ENCODE measurements at regions not wholly inside any gene's neighbourhood (a gene's known extent, or its start where the extent isn't known, plus 50 kb on each side); places are given as distances from the start of the nearest gene placed in this dataset.

DNA sequence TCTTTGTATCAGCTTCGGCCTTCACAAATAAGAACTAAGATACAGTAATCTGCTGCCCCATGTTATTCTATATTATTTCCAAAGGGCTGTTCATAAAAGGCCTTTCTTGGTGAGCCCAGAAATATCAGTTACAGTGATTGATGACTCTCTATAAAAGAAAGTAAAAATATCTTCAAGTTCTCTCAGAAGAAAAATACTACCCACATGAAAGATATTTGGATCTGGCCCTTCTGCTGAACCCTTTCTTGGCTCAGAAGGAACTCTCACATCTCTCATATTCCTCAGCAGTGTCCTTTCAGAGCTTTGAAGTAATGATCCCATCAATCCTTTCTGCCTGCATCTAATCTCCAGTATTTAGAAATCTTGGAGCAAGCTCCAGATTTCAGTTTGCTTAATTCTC lies 76.3 kb upstream of the SLITRK1 start:
- Histone ChIP-seq H3K27me3 (replicated peaks in 1 of 7) (no peaks in the 10 kb centered on the region), H3K4me1 (no peaks in the 10 kb centered on the region), H3K27ac (no peak overlapping the region), H3K36me3 (no peaks in the 10 kb centered on the region), H3K9me3 (no peaks in the 10 kb centered on the region), H3K4me3 (no peak overlapping the region)
- WGBS, 5 donors: 73 to 91% (median 86%) methylated on average over 1 of the region's 1 CpG
- no peak for DNase-seq
- TF ChIP-seq POLR2A (IDR thresholded peaks at IDR 0.05) (no peak), POLR2AphosphoS5 (IDR thresholded peaks at IDR 0.05) (no peak)
- TF ChIP-seq, protein P1, sequence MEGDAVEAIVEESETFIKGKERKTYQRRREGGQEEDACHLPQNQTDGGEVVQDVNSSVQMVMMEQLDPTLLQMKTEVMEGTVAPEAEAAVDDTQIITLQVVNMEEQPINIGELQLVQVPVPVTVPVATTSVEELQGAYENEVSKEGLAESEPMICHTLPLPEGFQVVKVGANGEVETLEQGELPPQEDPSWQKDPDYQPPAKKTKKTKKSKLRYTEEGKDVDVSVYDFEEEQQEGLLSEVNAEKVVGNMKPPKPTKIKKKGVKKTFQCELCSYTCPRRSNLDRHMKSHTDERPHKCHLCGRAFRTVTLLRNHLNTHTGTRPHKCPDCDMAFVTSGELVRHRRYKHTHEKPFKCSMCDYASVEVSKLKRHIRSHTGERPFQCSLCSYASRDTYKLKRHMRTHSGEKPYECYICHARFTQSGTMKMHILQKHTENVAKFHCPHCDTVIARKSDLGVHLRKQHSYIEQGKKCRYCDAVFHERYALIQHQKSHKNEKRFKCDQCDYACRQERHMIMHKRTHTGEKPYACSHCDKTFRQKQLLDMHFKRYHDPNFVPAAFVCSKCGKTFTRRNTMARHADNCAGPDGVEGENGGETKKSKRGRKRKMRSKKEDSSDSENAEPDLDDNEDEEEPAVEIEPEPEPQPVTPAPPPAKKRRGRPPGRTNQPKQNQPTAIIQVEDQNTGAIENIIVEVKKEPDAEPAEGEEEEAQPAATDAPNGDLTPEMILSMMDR (IDR thresholded peaks at IDR 0.05 in 8 of 11, conservative IDR thresholded peaks at IDR 0.05 in 3 of 11): no peak
- intact Hi-C loops (cut with DNase I; ENCODE audit: low total_unique reads): no loop called here

DNA sequence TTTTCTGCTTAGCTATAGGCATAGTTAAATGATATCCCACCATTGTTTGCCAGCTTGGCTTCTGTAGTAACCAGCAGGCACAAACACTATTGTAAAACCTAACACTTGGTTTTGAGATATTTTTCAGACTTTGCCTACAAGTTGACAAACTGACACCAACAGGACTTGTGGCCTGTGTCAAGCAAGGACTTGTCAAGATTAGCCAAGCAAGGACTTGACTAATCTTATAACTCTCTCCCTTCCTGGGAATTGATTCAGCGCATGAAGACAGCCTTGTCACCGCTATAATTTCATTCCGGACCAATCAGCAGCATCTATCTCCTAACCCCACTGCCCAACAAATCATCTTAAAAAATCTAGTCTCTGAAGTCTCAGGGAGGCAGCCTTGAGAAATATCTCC lies 72.7 kb upstream of the SLITRK1 start:
- intact Hi-C loops (cut with DNase I; ENCODE audit: low total_unique reads): no loop called here
- H3K4me1 ChIP-seq: no peaks in the 10 kb centered on the region
- no peaks in the 10 kb centered on the region for H3K27me3 ChIP-seq (replicated peaks in 1 of 7)
- no peak for DNase-seq
- 95 to 97% (median 96%) methylated on average over 3 of the region's 3 CpGs for WGBS, 5 donors
- H3K4me3 ChIP-seq: no peak overlapping the region
- TF ChIP-seq POLR2AphosphoS5 (IDR thresholded peaks at IDR 0.05) (no peak), POLR2A (IDR thresholded peaks at IDR 0.05) (no peak)
- TF ChIP-seq, protein P1 (IDR thresholded peaks at IDR 0.05 in 8 of 11, conservative IDR thresholded peaks at IDR 0.05 in 3 of 11): no peak
- no peak overlapping the region for H3K27ac ChIP-seq
- no peaks in the 10 kb centered on the region for H3K9me3 ChIP-seq
- H3K36me3 ChIP-seq: no peaks in the 10 kb centered on the region

DNA sequence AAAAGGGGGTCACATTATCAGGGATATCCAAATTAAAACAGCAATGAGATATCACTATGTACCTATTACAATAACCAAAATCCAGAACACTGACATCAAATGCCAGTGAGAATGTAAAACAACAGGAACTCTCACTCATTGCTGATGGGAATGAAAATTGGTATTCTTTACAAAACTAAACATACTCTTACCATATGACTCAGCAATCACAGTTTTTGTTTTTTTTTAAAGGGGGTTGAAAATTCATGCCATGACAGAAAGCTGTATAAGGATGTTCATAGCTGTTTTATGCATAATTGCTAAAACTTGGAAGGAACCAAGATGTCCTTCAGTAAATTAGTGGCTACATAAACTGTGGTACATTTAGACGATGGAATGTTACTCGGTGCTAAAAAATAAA lies 71.6 kb upstream of the SLITRK1 start:
- Histone ChIP-seq H3K9me3 (no peaks in the 10 kb centered on the region), H3K27ac (no peak overlapping the region), H3K27me3 (replicated peaks in 1 of 7) (no peaks in the 10 kb centered on the region), H3K4me1 (no peaks in the 10 kb centered on the region), H3K4me3 (no peak overlapping the region), H3K36me3 (no peaks in the 10 kb centered on the region)
- intact Hi-C loops (cut with DNase I; ENCODE audit: low total_unique reads): no loop called here
- TF ChIP-seq POLR2A (IDR thresholded peaks at IDR 0.05): no peak
- TF ChIP-seq, protein P1 (IDR thresholded peaks at IDR 0.05 in 8 of 11, conservative IDR thresholded peaks at IDR 0.05 in 3 of 11): no peak
- no peak for TF ChIP-seq POLR2AphosphoS5 (IDR thresholded peaks at IDR 0.05)
- WGBS, 5 donors: 89 to 96% (median 94%) methylated on average over 2 of the region's 2 CpGs
- no peak for DNase-seq

- Histone ChIP-seq H3K27ac (no peak overlapping the region), H3K9me3 (no peaks in the 10 kb centered on the region), H3K4me1 (no peaks in the 10 kb centered on the region), H3K36me3 (no peaks in the 10 kb centered on the region), H3K27me3 (replicated peaks in 1 of 7) (no peaks in the 10 kb centered on the region), H3K4me3 (no peak overlapping the region)
- DNase-seq: no peak
- TF ChIP-seq POLR2AphosphoS5 (IDR thresholded peaks at IDR 0.05): no peak
- no peak for TF ChIP-seq POLR2A (IDR thresholded peaks at IDR 0.05)
- TF ChIP-seq, protein P1 (IDR thresholded peaks at IDR 0.05 in 8 of 11, conservative IDR thresholded peaks at IDR 0.05 in 3 of 11): no peak
- 21 to 43% (median 32%) methylated on average over 1 of the region's 1 CpG for WGBS, 5 donors
- intact Hi-C loops (cut with DNase I; ENCODE audit: low total_unique reads): no loop called here
These were observed 68.0 kb upstream of the SLITRK1 start for GRCh38 chr13:83950293-83950692.
